CD4-positive, alpha-beta T cell (primary cell): ENCODE measurements at regions not wholly inside any gene's neighbourhood (a gene's known extent, or its start where the extent isn't known, plus 50 kb on each side); places are given as distances from the start of the nearest gene placed in this dataset.

Experiments used
- ATAC-seq: fragments of 200-7000 bp; cut with Tn5 transposase; one replicate; pipeline ENCODE4 v1.10.0; 2022; ENCODE audit warnings: mild to moderate bottlenecking; ENCODE audit not compliant: poor library complexity
- CTCF ChIA-PET: fragments of 350-600 bp; sonication (Branson Sonifier 250); formaldehyde crosslinking; loops from one replicate; lab custom pipeline; 2021; ENCODE audit warnings: antibody characterized with exemption, inconsistent platforms; lab: Charles Lee
- POLR2A ChIA-PET: fragments of 350-600 bp; sonication (Branson Sonifier 250); formaldehyde crosslinking; loops from one replicate; lab custom pipeline; 2021; ENCODE audit warnings: antibody characterized with exemption, inconsistent platforms; lab: Charles Lee
- DNase-seq, 14 experiments: peaks; one replicate each; pipeline ENCODE4 v3.0.0-alpha.2; 2013 to 2020; ENCODE audit warnings: mixed read lengths in 2 of 14
- H3K27ac ChIP-seq, 2 donors: one replicate each; pipeline versions ENCODE4 v1.5.1 to v1.7.0; 2013; ENCODE audit warnings: low read length in 2 of 2, low read depth in 1 of 2, mild to moderate bottlenecking in 1 of 2
- H3K27me3 ChIP-seq, 2 experiments: 1 replicate in 1 of 2; 2 replicates in 1 of 2; pipeline versions ENCODE4 v1.6.1 to v1.7.0; 2013; ENCODE audit warnings: low read length in 2 of 2, control low read depth in 1 of 2, mild to moderate bottlenecking in 1 of 2, moderate library complexity in 1 of 2; ENCODE audit not compliant: insufficient read depth in 2 of 2, control insufficient read depth in 1 of 2
- H3K36me3 ChIP-seq: one replicate; pipeline ENCODE4 v1.6.1; 2013; ENCODE audit warnings: low read length, control low read depth; ENCODE audit not compliant: insufficient read depth
- H3K4me1 ChIP-seq: one replicate; pipeline ENCODE4 v1.6.1; 2013; ENCODE audit warnings: low read length, control low read depth; ENCODE audit not compliant: insufficient read depth
- H3K4me3 ChIP-seq: one replicate; pipeline ENCODE4 v1.5.1; 2013; ENCODE audit warnings: mild to moderate bottlenecking, low read length, moderate library complexity
- H3K9me3 ChIP-seq, 2 experiments: 1 replicate in 1 of 2; 2 replicates in 1 of 2; pipeline versions ENCODE4 v1.6.1 to v1.7.0; 2013; ENCODE audit warnings: low read length in 2 of 2, mild to moderate bottlenecking in 2 of 2, control low read depth in 1 of 2, moderate library complexity in 1 of 2; ENCODE audit not compliant: control insufficient read depth in 1 of 2, insufficient read depth in 1 of 2
- H3K27ac Mint-ChIP-seq: one replicate; pipeline ENCODE4 v1.8.0; 2020; ENCODE audit warnings: mixed read lengths
- H3K27me3 Mint-ChIP-seq: one replicate; pipeline ENCODE4 v1.8.0; 2021; ENCODE audit warnings: mixed read lengths
- H3K36me3 Mint-ChIP-seq: one replicate; pipeline ENCODE4 v1.8.0; 2021; ENCODE audit warnings: low read depth, mixed read lengths
- H3K4me1 Mint-ChIP-seq: one replicate; pipeline ENCODE4 v1.8.0; 2021; ENCODE audit warnings: low read depth, mixed read lengths
- H3K4me3 Mint-ChIP-seq: one replicate; pipeline ENCODE4 v1.8.0; 2020; ENCODE audit warnings: mild to moderate bottlenecking, mixed read lengths
- H3K9me3 Mint-ChIP-seq: one replicate; pipeline ENCODE4 v1.8.0; 2020; ENCODE audit warnings: mixed read lengths
- CTCF ChIP-seq: fragments of 200-600 bp; IDR thresholded peaks from one replicate; pipeline ENCODE4 v1.8.0; 2022; ENCODE audit warnings: antibody characterized with exemption, mild to moderate bottlenecking
- intact Hi-C, 2 experiments: fragments of 100-400 bp; cut with DNase I in 1 of 2; cut with micrococcal nuclease in 1 of 2; formaldehyde crosslinking; loops; one replicate each; pipeline versions ENCODE4 v1.15.1 to v1.9.0; 2023 to 2025; cut with DNase I, micrococcal nuclease

DNA sequence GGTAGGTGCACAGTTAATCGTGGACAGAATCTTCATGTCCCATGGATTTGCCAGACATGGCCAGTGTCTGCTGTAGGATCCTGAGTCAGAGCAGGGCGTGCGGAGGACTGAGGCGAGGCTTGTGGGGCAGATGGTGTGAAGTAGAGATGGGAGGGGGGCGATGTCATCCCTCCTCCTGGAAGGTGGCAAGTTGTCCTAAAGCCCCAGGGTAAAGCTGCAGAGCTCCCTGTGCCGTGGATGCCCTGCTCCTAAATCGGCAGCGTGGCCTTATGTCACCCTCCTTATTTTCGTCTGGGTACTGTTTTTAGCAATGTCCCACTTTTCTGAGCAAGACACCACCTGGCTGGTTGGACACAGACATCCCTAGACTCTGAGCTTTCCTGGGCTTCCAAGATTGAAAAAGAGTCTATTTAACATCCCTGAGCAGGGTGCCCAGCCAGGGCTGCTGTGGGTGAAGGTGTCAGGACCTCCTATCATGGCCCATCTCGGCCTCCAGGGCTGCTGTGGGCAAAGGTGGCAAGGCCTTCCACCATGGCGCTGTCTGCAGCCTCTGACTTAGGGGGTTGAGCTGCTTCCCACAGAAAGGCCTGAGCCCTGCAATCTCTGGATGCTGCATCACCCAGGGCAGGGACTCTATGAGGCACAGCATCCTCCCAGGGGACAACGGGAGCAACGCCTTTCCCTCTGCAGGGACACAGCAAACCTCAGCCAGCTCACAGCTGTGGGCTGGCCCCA, 145.4 kb downstream of the TTLL2 start:
- TF ChIP-seq CTCF, result no peak

DNA sequence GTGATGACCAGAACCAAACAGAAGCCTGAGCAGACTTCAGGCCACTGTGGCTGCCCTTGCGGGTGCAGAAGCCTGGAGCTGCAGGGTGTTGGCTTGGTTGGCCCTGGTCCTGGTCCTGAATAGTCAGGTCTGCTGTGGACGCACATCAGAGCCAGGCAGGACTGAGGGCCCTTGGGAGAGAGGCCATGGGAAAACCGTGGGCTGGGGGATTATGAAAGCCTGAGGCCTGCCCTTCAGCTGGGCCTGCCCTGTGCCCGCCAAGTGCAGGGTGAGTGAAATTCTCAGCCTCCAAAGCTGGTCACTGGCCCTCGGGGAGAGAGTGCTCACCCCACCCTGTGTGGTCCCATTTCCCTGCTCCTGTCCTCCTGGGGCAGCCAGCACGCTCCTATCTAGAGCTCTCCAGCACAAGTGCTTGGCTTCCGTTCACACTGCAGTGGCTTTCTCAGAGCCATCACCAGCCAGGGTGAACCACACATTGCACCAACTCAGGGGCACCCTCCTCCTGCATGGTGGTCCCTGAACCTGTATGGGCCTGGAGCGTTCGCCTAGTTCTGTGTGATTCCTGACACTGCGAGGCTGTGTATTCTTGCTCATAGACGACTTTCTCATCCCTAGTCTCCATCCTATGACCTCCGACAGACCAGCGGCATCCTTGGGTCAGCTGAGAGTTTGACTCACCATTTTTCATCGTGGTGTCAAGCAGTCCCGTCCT, 146.1 kb downstream of the TTLL2 start:
- Mint-ChIP-seq H3K9me3 (no peaks in the 10 kb centered on the region), H3K4me3 (no peak overlapping the region), H3K27ac (no peak overlapping the region), H3K4me1 (no peaks in the 10 kb centered on the region), H3K36me3 (no peaks in the 10 kb centered on the region), H3K27me3 (no peaks in the 10 kb centered on the region)
- peaks cover 2% of the 10 kb centered on the region for H3K4me1 ChIP-seq
- ATAC-seq, result no peak
- H3K27ac ChIP-seq, result no peak overlapping the region
- POLR2A ChIA-PET, result no interaction called here
- CTCF ChIA-PET, result no interaction called here
- intact Hi-C loops, result no loop called here
- TF ChIP-seq CTCF, result no peak
- no peak for DNase-seq
- no peak overlapping the region for H3K4me3 ChIP-seq
- H3K9me3 ChIP-seq, result peaks cover 0 to 3% of the 10 kb centered on the region in 2 experiments
- no peaks in the 10 kb centered on the region for H3K36me3 ChIP-seq
- H3K27me3 ChIP-seq, result peaks cover 0 to 2% of the 10 kb centered on the region in 2 experiments

More for the DNA sequence above, 145.4 kb downstream of the TTLL2 start:
- POLR2A ChIA-PET, result no interaction called here
- CTCF ChIA-PET, result no interaction called here
- Histone ChIP-seq H3K9me3 (peaks cover 0 to 3% of the 10 kb centered on the region in 2 experiments), H3K27me3 (peaks cover 0 to 2% of the 10 kb centered on the region in 2 experiments), H3K4me3 (no peak overlapping the region), H3K27ac (no peak overlapping the region), H3K4me1 (peaks cover 2% of the 10 kb centered on the region), H3K36me3 (no peaks in the 10 kb centered on the region)
- DNase-seq (no peak), ATAC-seq (no peak)
- no peaks in the 10 kb centered on the region for H3K27me3 Mint-ChIP-seq
- H3K4me1 Mint-ChIP-seq, result no peaks in the 10 kb centered on the region
- intact Hi-C loops, result no loop called here
- H3K4me3 Mint-ChIP-seq, result no peak overlapping the region
- H3K36me3 Mint-ChIP-seq, result no peaks in the 10 kb centered on the region
- H3K9me3 Mint-ChIP-seq, result no peaks in the 10 kb centered on the region
- H3K27ac Mint-ChIP-seq, result no peak overlapping the region

- no peak overlapping the region for H3K27ac Mint-ChIP-seq
Measured at GRCh38 chr6:167471548-167471930, 146.7 kb downstream of the TTLL2 start.

More at GRCh38 chr6:167471548-167471930, 146.7 kb downstream of the TTLL2 start:
- Histone ChIP-seq H3K36me3 (no peaks in the 10 kb centered on the region), H3K4me3 (no peak overlapping the region), H3K4me1 (peaks cover 2% of the 10 kb centered on the region), H3K9me3 (peaks cover 0 to 3% of the 10 kb centered on the region in 2 experiments), H3K27me3 (peaks cover 0 to 2% of the 10 kb centered on the region in 2 experiments), H3K27ac (no peak overlapping the region)
- Mint-ChIP-seq H3K4me3 (no peak overlapping the region), H3K4me1 (no peaks in the 10 kb centered on the region), H3K27me3 (no peaks in the 10 kb centered on the region), H3K36me3 (no peaks in the 10 kb centered on the region), H3K9me3 (no peaks in the 10 kb centered on the region)
- POLR2A ChIA-PET, result no interaction called here
- CTCF ChIA-PET, result no interaction called here
- DNase-seq, result no peak
- TF ChIP-seq CTCF, result no peak
- intact Hi-C loops, result no loop called here
- ATAC-seq, result no peak
